IPS DF 19.7 (cell line): ENCODE measurements at regions not wholly inside any gene's neighbourhood (a gene's known extent, or its start where the extent isn't known, plus 50 kb on each side); places are given as distances from the start of the nearest gene placed in this dataset.

Source experiments
- DNase-seq: peaks from one replicate; pipeline ENCODE4 v3.0.0-alpha.2; 2013; ENCODE audit warnings: low read depth, low spot score

GRCh38 chr15:96670389-96670788 is 339.9 kb downstream of the NR2F2 start:
- DNase-seq: no peak

GRCh38 chr15:96672629-96673028 is 342.1 kb downstream of the NR2F2 start:
- no peak for DNase-seq

GRCh38 chr15:96678386-96678785 is 347.9 kb downstream of the NR2F2 start:
- no peak for DNase-seq

- DNase-seq: no peak
These were observed 357.0 kb downstream of the NR2F2 start for GRCh38 chr15:96687388-96688107.

DNA sequence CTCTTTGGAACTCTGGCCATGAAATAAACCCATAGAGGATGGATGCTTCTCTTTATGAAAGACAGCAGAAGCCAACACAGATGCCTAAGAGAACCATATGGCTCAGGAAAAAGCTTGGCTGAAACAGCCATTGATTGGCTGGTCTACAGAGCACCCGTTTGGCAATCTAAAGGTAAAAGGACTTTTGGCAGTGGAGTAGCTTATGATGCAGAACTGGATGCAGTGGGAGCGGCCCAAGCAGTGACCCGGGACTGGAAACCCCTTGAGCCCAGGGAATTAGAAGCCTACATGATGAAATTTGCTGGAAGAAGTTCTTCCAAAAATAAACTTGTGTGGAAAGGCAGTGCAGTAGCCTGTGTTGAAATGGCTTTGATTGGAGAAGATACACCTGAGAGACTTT is 360.2 kb downstream of the NR2F2 start:
- no peak for DNase-seq

GRCh38 chr15:96692826-96693225 is 362.3 kb downstream of the NR2F2 start:
- DNase-seq: no peak

GRCh38 chr15:96693515-96693914 is 363.0 kb downstream of the NR2F2 start:
- DNase-seq: no peak

DNA sequence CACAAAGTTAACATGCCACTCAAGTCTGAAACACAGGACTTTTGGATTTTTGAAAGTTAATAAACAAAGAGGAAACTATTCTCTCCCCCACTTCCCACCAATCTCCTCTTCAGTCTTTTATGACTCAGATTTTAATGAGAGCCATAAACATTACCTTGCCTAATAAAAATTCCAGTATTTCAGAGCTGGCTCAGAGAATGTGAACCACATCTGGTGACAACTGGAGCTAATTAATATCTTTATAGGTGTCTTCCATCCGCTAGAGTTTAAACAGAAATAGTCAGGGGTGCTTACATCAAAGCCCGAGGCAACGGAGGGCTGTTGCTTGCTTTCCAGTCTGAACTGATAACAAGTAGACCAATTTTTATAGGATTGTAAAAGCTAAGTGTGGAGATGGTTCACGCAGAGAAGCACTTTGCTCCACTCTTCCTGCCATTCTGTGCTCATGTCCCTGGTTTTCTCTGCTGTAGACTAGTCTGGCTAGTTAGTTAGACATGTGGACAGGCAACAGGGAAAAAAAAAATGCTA is 363.6 kb downstream of the NR2F2 start:
- DNase-seq: no peak

- no peak for DNase-seq
These were observed 364.9 kb downstream of the NR2F2 start for GRCh38 chr15:96695426-96695825.

GRCh38 chr15:96699871-96700401 is 369.4 kb downstream of the NR2F2 start:
- peak; percentile 38 for DNase-seq

DNA sequence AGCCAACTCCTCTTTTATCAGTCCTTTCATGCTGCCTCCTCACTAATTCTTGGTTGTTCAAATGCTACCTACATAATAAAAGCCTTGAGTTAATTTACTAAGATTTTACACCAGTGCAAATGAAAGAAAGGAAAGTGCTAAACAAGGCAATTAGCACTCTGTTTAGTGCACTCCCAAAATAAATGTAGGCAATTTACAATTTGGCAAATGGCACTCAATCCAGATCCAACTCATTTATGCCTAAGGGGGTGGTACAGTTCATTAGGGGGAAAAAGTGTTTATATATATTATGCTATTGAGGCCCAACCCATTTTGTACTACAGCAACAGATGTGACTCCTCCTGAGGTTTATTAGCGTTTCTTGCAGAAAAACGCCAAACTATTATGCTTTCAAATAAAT is 370.1 kb downstream of the NR2F2 start:
- DNase-seq: no peak

DNA sequence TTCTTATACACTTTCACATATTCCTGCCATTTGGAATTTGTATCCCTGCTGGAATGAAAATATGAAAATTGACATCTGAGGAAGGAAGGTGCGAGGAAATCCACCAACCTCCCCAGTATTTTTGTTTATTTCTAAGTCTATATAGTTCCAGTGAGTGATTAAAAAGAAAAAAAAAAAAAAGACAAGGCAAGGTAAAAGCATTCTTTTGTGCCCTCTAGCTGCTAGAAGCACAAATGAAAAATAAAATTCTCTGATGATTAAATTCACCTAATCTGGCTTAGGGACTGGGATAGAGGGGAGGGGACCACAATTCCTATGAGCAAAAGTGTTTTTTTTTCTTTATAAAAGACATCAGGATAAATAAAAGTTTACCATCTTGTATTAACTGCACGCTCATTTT is 370.9 kb downstream of the NR2F2 start:
- DNase-seq: no peak

DNA sequence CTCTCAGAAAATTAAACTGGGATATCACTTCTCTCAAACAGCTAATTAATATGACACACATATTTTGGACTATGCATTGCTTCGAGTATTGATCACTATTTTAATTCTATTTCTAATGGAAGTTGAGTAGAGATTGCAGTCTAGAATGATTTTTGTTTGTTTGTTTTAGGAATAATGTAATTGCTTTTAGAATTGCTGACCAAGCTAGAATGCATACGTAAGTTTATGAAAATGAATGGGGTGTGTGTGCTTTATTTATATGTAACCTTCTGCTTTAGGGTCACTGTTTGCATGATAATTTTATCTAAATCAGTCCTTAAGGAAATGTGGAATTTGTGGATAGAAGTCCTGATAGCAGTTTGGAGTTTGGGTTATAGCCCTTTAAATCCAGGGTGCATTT is 371.4 kb downstream of the NR2F2 start:
- no peak for DNase-seq

- no peak for DNase-seq
These were observed 372.1 kb downstream of the NR2F2 start for GRCh38 chr15:96702589-96702988.

DNA sequence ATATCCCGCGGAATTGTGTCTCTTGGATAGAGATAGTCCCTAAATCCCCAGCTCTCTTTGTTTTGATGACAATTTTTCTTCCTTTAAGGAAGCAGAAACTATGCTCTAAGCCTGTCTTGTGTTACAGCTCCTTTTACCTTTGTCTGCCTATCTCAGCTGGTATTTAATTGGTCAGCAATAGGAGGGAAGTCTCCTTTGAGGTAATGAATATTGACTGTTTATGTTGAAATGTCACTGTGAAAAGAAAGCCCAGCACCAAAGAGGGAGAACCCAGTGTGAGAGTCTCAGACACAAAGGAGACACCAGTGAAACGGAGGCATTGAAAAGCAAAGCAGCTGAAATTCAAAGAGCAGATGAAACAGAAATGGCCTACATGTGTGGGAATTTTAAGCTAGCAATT is 372.6 kb downstream of the NR2F2 start:
- DNase-seq: no peak

DNA sequence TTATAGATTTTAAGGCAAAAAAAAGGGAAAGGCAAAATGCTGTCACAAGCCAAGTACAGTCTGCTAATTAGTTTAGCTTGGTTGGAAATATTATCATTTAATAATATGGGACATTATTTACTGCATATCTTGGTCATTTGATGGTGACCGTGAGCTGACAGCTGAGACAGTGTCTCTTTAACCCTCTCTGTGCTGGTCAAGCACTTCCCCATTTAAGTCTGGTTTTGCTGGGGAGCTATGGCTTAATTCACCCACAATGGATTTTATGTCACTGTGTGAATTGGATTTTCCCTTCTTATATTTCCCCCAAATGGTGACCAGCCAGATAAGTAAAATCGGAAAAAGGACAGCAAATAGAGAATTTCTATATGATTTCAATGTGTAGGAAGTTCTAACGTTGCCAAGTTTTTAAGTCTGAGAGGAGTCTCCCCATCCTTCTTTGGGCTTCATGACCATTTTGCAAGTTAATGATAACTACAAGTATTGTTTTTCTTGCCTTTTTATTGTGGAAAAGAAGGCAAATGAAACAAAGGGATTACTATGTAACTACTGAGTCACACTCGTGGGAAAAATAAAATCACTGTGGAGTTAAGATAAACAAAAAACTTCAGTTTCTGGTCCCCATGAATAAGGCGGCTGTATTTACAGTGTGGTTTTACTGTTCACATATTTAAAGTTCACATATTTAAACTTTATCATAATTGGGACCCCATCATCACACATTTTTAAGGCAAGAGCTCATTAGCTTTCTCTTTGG is 373.5 kb downstream of the NR2F2 start:
- DNase-seq: no peak

DNA sequence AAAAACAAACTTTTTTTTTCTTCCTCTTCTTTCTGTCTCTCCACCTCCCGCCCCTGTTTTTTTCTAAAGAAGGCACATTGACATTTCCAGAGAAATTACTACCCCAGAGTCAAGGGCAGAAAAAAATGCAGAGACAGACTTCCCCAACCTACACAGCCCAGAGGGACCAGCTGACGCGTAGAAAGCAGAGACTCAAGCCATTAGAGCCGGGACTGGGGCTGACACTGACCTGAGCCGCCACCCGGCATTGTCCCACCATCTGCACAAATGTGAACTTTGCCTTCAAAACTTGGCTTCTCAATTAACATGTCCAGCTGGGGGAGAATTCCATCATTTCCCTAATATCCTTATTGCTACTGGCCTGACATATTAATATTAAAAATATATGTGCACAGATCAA is 385.6 kb downstream of the NR2F2 start:
- DNase-seq: no peak

GRCh38 chr15:96716478-96716877 is 386.0 kb downstream of the NR2F2 start:
- no peak for DNase-seq

DNA sequence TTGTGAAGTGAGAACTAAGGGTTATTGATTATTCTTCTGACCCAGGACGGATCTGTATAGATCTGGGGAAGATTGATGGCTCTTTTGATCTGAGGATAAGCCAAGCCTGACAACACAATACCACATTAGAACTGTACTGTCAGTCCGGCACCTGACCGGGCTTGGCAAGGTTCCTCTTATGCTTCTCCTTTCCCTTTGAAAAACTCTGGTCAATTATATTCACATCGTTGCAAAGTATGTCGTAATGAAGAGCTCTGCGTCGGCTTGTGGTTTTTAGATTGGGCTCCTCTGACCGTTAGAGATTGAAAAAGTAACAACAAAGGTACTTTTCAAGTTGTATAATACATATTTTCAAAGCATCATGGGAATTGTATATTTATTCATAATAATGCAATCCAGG is 389.8 kb downstream of the NR2F2 start:
- DNase-seq: no peak

DNA sequence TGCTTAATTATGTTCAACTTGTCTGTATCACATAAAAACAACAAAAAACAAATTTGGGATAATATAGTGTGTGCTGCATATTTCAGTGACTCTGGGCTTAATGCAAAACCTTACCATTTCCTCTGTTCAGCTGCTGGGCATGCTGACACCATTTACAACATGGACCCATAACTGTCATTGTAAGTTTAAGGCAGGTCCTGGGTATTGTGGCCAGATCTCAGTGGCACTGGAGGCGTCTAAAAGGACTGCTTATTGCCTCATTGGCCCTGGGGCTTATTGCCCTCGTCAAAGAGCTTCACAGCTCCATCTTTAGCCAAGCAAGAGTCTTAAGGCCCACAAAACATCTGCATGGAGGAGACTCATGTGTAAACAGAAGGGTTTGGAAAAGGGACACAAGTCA is 390.2 kb downstream of the NR2F2 start:
- no peak for DNase-seq

DNA sequence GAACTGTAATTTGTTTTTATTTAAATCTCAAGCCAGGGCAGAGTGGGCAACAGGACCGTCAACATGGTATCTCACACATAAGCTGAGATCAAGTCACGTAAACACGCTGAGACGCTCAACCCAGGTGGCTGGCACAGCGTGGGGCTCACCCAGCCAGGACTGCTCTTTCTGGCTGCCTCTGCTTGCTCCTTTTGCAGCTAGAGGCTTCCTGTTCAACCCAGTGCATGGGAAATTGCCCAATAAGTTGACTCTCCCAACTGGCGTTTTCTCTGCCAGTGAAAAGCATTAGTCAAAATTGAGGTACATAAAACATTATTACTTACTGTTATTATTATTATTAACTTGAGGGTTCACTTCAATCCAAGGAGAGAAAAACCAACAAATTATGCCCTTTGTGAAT is 398.1 kb downstream of the NR2F2 start:
- no peak for DNase-seq

GRCh38 chr15:96732704-96733103 is 402.2 kb downstream of the NR2F2 start:
- DNase-seq: no peak

GRCh38 chr15:96733721-96734120 is 403.2 kb downstream of the NR2F2 start:
- no peak for DNase-seq
